Neural crest cell (in vitro differentiated cells): ENCODE measurements at regions not wholly inside any gene's neighbourhood (a gene's known extent, or its start where the extent isn't known, plus 50 kb on each side); places are given as distances from the start of the nearest gene placed in this dataset.
"Not testable (repeated sequence)": the region's sequence is repeated elsewhere in the genome, so short reads cannot be mapped to it uniquely, and the experiment has no call there.

Source experiments
- DNase-seq: peaks from one replicate; pipeline ENCODE4 v3.0.0; 2021; ENCODE audit warnings: low read depth, mixed read lengths, low spot score
- H3K27ac Mint-ChIP-seq: one replicate; pipeline ENCODE4 v1.8.0; 2021; ENCODE audit warnings: mild to moderate bottlenecking, mixed read lengths; ENCODE audit not compliant: unreplicated experiment
- H3K27me3 Mint-ChIP-seq: 2 replicates; pipeline ENCODE4 v1.8.0; 2021; ENCODE audit warnings: low read depth, mild to moderate bottlenecking, mixed read lengths
- H3K36me3 Mint-ChIP-seq: 2 replicates; pipeline ENCODE4 v1.8.0; 2021; ENCODE audit warnings: low read depth, mild to moderate bottlenecking, mixed read lengths
- H3K4me1 Mint-ChIP-seq: 2 replicates; pipeline ENCODE4 v1.8.0; 2021; ENCODE audit warnings: mixed read lengths
- H3K4me3 Mint-ChIP-seq: one replicate; pipeline ENCODE4 v1.8.0; 2021; ENCODE audit warnings: mild to moderate bottlenecking, mixed read lengths
- H3K9me3 Mint-ChIP-seq: 2 replicates; pipeline ENCODE4 v1.8.0; 2021; ENCODE audit warnings: mixed read lengths
- CTCF ChIP-seq: fragments of 200-600 bp; sonication (generic); conservative IDR thresholded peaks from 2 replicates; pipeline ENCODE4 v1.5.0; 2021; ENCODE audit warnings: antibody characterized with exemption, mild to moderate bottlenecking

- Mint-ChIP-seq H3K27ac (no peak overlapping the region), H3K27me3 (no peaks in the 10 kb centered on the region), H3K4me3 (no peak overlapping the region), H3K36me3 (no peaks in the 10 kb centered on the region), H3K9me3 (peaks cover 2% of the 10 kb centered on the region), H3K4me1 (peaks cover 4% of the 10 kb centered on the region)
- DNase-seq: no peak
- TF ChIP-seq CTCF: no peak
Measured at GRCh38 chr11:92601048-92601447, 368.4 kb upstream of the MTNR1B start.

GRCh38 chr11:92605667-92606066 is 363.8 kb upstream of the MTNR1B start:
- H3K27me3 Mint-ChIP-seq: no peaks in the 10 kb centered on the region
- TF ChIP-seq CTCF: no peak
- H3K27ac Mint-ChIP-seq: no peak overlapping the region
- H3K4me1 Mint-ChIP-seq: peaks cover 4% of the 10 kb centered on the region
- no peaks in the 10 kb centered on the region for H3K9me3 Mint-ChIP-seq
- no peak for DNase-seq
- H3K36me3 Mint-ChIP-seq: no peaks in the 10 kb centered on the region
- H3K4me3 Mint-ChIP-seq: no peak overlapping the region

- Mint-ChIP-seq H3K36me3 (no peaks in the 10 kb centered on the region), H3K4me1 (peaks cover 4% of the 10 kb centered on the region)
Measured at GRCh38 chr11:92607969-92608722, 361.3 kb upstream of the MTNR1B start.

GRCh38 chr11:92611157-92611556 is 358.3 kb upstream of the MTNR1B start:
- no peaks in the 10 kb centered on the region for H3K9me3 Mint-ChIP-seq
- no peaks in the 10 kb centered on the region for H3K4me1 Mint-ChIP-seq
- no peak overlapping the region for H3K27ac Mint-ChIP-seq
- no peak for TF ChIP-seq CTCF
- no peaks in the 10 kb centered on the region for H3K36me3 Mint-ChIP-seq
- no peak for DNase-seq
- H3K4me3 Mint-ChIP-seq: no peak overlapping the region
- H3K27me3 Mint-ChIP-seq: no peaks in the 10 kb centered on the region

More at GRCh38 chr11:92607969-92608722, 361.3 kb upstream of the MTNR1B start:
- Mint-ChIP-seq H3K27me3 (no peaks in the 10 kb centered on the region), H3K9me3 (no peaks in the 10 kb centered on the region), H3K4me3 (no peak overlapping the region), H3K27ac (no peak overlapping the region)
- DNase-seq: no peak
- TF ChIP-seq CTCF: no peak

GRCh38 chr11:92618020-92618419 is 351.4 kb upstream of the MTNR1B start:
- not testable (repeated sequence) for H3K27ac Mint-ChIP-seq, H3K9me3 Mint-ChIP-seq, H3K4me3 Mint-ChIP-seq, H3K27me3 Mint-ChIP-seq, H3K4me1 Mint-ChIP-seq, DNase-seq, H3K36me3 Mint-ChIP-seq

GRCh38 chr11:92623055-92623454 is 346.4 kb upstream of the MTNR1B start:
- Mint-ChIP-seq H3K9me3 (peaks cover 2% of the 10 kb centered on the region), H3K36me3 (peaks cover 5% of the 10 kb centered on the region)

More at GRCh38 chr11:92623055-92623454, 346.4 kb upstream of the MTNR1B start:
- Mint-ChIP-seq H3K27me3 (no peaks in the 10 kb centered on the region), H3K4me1 (peaks cover 29% of the 10 kb centered on the region), H3K27ac (no peak overlapping the region), H3K4me3 (no peak overlapping the region)
- no peak for TF ChIP-seq CTCF
- DNase-seq: no peak
